Fibroblast of the conjunctiva (primary cell): ENCODE measurements at regions not wholly inside any gene's neighbourhood (a gene's known extent, or its start where the extent isn't known, plus 50 kb on each side); places are given as distances from the start of the nearest gene placed in this dataset.
A peak's percentile ranks its signal among the peaks of the same experiment; 100 is the strongest.
"Not testable (repeated sequence)": the region's sequence is repeated elsewhere in the genome, so short reads cannot be mapped to it uniquely, and the experiment has no call there.

Experiments
- DNase-seq: peaks from one replicate; pipeline ENCODE4 v3.0.0-alpha.2; 2010; ENCODE audit warnings: low read depth

DNA sequence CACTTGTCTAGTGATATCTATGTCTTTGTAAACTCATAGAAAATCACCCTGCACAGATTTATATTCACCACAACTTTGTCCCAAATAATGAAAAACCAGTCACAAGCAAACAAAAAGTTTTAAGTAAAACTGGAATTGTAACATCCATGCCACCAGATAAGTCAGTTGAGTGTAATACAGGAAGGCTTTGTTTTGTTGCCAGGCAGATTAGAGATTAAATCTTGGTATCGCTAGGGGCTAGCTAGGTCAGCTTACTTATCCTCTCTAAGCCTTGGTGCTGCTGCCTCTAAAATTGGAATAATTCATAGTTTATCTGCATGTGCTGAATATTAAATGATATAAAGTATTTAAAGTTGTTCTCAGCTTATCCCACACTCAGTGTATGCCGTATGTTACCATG, 1062.5 kb downstream of the CDH9 start:
- DNase-seq = no peak

DNA sequence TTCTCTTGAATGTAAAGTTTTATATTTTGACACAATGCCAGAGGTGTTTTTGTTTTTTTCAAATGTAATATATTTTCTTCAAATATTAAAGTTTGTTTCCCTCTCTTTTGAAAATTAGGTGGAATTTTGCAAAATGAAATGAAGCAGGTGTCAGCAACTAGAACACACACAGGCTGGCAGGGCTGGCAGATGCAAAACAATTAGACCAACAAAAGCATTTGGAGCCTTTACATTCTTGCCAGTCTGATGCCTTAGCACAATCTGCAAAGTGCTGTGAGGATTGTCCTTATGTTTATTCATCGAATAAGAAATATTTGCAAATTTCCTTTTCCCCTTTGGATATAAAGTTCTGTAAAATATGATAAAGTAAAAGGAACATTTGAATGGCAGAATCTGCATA, 1063.9 kb downstream of the CDH9 start:
- DNase-seq = no peak

DNA sequence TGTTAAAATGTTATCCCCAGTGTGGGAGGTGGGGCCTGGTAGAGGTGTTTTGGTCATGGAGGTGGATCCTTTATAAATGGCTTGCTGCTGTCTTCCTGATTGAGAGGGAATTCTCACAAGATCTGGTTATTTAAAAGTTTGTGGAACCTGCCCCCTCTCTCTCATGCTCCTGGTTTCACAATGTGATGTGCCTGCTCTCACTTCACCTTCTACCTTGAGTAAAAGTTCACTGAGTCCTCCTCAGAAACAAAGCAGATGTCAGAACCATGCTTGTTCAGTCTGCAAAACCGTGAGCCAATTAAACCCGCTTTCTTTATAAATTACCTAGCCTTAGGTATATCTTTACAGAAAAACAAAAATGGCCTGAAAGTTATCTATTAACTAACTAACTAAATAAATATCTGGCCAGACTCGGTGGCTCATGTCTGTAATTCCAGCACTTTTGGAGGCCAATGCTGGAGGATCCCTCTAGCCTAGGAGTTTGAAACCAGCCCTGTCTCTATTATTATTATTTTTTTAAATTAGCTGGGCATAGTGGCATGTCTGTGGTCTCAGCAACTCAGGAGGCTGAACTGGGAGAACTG, 1067.4 kb downstream of the CDH9 start:
- DNase-seq = no peak

DNA sequence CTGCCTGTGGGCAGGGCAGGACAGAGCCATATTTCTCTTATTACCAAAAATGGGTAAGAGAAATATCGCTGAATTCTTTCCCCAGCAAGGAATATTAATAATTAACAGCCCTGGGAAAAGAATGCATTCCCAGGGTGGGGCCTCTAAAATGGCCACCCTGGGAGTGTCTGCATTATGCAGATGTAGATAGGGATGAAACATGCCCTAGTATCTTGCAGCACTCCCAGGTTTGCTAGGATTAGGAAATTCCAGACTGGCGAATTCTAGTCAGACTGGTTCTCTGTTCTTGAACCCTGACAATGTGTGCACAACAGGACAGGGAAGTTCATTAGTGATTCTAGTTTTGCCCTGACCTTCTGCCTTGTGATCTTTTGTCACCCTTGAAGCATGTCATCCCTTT, 1069.3 kb downstream of the CDH9 start:
- not testable (repeated sequence) for DNase-seq

DNA sequence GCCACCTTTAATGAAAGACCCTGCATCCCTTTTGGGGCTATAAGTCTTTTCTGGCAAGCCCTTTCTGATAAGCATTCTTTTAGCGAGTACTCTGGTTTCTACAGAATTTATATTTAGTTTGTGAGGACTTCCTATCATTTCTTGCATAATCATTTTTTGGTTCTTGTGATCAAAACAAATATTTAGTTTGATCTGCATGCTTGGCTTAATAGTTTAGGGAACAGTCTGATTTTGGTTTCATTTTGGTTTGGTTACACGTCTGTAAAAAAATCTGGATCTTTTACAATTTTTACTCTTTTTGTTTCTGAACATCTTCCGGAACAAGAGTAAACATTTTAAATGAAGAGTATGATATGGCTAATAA, 1074.4 kb downstream of the CDH9 start:
- no peak for DNase-seq

DNA sequence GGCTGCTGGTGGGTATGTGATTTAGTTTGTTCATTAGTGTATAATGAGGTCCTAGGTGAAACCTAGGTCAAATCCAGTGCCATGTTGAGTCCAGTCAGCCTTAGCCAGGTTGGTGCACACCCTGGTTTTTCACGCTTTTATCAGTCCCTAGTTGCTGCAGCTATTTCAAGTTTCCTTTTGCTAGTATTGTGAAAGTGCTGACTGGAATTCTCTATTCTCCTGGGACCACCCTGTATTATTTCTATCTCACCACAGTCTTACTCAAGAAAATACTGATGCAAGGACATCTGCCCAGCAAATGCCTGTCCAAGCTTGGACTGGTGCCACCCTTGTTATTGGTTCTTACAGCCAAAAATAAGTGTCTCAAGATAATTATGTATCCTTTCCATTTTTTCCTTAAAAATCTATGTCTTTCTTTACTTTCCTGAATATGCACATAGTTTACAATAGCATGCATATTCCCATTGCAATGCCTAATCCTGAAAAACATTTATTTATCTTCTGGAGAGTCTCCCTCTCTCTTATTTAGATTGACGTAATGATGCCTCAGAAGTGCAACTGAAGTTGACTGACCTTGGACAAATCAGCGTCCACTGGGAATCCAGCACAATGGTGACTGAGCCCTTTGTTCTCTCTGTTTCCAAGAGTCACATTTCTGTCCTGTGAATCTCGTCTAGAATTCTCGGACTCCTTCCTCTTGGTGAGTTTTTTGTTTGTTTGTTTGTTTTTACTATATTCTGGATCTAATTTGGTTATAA, 1075.0 kb downstream of the CDH9 start:
- peak; percentile 6 for DNase-seq

DNA sequence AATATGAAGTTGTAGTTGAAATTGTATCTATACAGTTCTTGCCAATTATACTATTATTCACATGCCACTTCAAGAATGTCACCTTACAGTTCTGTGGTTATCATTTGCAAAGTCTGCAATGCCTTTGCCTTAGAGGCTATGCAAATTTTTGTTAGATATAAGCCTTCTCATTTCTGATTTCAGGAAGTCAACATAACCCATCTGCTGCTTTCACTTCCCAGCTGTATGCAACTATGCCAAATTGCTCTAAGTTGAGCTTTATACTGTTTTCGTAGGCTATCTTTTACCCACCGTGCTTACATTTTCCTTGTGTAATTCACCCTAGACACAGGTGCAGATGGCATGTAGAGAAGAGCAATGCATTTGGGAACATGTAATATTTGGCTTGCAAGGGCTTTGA, 1083.0 kb downstream of the CDH9 start:
- DNase-seq = no peak

DNA sequence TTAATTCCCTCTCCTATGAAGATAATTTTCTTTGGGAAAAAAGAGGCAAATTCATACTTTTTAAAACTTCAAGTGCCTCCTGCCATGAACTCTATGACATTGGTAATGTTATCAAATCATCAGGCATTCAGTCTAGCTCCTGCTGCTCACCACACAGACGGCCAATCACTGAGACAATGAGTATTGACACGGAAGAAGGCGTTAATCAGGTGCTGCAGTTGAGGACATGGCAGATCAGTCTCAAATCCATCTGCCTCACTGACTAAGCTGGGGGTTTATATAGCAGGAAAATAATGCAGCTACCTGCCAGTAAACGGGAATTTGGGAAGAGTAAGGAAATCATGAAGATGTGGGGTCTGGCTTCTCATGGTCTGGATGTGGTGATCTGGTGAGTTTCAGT, 1087.7 kb downstream of the CDH9 start:
- DNase-seq = no peak

DNA sequence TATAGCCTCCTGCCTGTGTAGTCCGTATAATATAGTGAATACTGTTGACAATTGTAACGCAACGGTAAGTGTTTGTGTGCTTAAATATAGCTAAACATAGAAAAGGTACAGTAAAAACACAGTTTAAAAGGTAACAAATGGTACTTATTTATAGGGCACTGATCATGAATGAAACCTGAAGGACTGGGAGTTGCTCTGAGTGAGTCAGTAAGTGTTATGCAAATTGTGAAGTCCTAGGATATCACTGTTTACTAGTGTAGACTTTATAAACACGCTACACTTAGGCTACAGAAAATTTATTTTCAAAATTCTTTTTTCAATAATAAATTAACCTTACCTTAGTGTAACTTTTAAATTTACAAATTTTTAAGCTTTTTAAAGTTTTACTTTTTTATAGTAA, 1090.1 kb downstream of the CDH9 start:
- no peak for DNase-seq

DNA sequence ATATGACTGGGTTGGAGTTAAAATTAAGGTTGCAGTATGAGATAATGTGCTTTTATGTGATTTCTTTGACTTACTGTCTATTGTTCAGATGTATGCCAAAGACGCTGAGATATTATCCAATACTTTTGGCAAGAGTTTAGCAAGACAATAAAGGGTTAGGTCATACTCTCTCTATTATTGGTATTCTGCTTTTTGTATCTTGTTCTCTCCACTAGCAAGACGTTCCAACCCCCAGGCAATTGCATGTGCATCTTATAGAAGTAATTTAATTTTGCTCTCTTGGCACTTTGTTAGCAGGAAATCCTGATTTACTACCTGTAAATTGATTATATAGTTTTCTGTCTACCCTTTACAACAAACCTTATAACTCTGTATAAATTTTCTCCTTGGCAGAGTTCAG, 1093.6 kb downstream of the CDH9 start:
- DNase-seq = no peak

DNA sequence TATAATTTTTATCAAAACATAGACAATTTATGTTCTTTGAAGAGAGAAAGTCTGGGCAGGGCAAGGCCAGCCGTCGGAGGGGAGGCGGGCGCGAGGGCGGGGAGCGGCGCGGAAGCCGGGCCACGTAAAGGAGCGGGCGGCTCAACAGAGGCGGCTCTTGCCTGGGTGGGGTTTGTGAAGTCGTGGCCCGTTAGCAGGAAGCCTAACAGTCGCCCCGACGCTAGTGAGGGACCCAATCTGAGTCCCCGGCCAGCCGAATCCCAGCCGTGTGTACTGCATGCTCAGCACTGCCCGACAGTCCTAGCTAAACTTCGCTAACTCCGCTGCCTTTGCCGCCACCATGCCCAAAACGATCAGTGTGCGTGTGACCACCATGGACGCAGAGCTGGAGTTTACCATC, 1129.2 kb downstream of the CDH9 start:
- no peak for DNase-seq

DNA sequence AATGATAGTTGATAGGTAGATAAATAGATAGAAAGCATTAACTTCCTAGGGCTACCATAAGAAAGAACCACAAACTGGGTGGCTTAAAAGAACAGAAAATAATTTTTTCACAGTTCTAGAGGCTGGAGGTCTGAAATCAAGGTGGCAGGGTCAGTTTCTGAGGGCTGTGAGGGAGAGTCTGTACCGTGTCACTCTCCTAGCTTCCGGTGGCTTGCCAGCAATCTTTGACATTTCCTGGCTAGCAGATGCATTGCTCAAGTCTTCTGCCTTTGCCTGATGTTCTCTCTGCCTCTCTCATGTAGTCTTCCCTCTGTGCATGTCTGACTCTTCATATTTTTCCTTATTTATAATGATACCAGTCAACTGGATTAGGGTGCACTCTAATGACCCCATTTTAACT, 1132.7 kb downstream of the CDH9 start:
- no peak for DNase-seq

DNA sequence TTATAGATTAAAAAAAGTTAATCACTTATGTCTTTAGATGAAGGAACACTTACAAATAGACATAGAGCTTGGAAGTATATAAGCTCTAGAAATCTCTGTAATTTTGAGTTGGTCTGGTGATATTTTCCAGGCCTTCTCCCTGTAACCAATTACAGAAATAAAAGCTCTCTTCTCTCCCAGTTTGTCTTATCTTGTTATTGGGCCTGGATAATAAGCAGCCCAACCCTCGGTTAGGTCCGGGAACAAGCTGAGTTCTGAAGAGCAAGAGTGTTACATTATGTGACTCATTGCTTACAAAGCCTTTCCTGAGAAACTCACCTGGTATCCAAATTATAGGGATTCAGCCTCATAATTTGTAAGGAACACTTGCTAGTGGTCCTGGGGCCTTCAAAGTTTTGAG, 1146.2 kb downstream of the CDH9 start:
- DNase-seq = no peak

DNA sequence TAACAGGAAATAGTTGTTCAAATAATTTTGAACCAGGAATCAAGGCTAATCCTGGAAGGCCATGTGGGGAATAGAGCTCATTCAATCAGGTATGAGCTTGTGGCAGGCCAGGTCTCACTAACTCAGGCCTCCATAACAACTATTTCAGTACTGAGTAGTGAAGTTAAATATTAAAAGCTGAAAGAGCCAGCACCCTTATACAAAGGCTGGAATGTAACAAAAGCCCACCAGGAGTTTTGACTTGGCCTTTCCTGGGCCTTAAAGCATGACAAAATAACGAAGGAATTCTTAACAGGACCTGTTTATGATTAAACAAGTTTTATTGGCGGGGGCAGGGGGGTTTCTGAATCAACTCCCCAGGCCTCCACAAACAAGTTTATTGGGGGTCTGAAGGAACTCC, 1146.7 kb downstream of the CDH9 start:
- DNase-seq = no peak

DNA sequence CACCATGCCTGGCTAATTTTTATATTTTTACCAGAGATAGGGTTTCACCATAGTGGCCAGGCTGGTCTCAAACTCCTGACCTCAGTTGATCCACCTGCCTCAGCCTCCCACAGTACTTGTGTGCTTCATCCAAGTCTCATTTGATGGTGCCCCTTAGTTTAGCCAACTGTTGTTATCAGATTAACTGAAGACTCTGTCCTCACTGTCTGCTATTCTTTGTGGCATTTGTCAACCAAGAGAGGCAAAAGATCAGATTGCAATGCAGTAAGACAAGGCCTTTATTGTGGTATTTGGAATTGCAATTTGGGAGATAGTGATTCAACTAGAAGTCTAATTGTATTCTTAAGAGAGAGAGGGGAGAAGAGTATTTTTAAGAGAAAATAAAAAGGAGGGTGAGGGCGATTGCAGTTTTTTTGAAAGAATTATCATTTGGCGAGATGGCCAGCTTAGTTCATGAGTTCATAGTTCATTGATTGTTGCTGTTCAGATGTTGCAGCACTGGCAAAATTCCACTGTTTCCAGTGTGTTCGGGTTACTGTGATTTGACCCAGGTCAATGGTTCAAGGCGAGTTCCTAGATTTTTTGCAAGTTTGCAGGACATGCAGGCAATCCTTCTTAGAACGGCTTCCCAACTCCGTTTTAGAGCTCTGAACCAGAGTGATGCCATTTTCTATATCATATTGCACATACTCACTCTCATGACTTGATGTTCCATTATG, 1156.9 kb downstream of the CDH9 start:
- no peak for DNase-seq

DNA sequence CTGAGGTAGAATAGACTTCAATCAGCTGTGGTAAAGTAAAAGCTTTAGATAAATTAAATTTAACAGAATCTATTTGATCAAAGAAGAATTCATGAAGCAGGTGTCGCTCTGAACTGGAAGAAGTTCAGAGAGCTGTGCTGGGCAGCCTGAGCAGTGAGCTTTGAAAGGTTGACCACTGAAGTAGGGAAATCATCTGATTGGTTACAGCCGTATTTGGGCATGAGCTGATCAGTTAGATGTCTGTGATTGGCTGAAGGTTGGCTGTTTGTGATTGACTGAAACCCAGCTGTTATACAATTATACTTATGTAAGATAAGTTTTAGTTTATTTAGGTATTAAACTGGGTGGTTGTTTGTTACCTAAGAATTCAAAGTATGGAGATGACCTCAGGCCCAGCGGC, 1174.6 kb downstream of the CDH9 start:
- no peak for DNase-seq

DNA sequence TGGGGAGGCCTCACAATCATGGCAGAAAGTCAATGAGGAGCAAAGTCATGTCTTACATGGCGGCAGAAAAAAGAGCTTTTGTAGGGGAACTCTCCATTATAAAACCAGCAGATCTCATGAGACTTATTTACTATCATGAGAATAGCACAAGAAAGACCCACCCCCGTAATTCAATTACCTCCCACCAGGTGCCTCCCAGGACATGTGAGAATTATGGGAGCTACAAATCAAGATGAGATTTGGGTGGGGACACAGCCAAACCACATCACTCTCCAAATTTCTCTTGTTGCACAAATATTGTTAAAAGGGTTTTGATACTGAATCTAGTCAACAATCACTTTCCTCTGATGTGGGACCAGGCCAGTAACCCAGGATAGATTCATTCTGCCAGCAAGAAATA, 1176.1 kb downstream of the CDH9 start:
- DNase-seq = no peak

DNA sequence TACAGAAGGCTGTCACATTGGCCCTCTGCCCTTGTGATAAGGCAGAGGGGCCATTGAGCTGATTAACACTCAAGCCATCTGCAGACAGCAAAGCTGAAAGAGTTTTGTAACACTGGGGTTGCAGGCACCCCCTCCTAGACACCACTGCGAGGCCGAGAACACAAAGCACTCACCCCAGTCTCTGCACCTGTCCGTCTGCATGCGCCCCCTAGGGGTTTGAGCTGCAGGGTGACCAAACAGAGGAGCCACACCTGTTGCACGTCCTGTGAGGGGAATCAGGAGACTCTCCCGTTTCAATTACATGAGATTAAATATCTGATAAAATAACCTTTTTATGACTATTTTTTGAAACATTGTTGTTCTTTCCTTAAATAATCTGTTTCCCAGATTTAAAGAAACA, 1180.4 kb downstream of the CDH9 start:
- DNase-seq = no peak

DNA sequence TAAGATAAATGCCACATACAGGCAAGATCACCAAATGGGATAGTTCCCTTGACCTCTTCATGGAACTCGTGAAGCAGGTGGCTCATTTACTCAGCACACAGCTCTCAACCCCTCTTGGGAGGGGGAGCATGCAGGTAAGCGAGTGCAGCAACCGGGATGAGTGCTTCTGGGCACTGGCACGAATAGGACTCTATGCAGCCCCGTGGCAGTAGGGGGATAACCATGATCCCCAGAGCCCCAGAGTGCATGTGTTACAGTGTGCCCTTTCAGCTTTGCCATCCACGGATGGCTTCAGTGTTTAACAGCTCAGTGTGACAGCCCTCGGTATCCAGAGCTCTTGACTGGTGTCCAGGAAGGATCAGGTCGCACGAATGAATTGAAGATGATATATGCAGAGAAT, 1187.1 kb downstream of the CDH9 start:
- no peak for DNase-seq

DNA sequence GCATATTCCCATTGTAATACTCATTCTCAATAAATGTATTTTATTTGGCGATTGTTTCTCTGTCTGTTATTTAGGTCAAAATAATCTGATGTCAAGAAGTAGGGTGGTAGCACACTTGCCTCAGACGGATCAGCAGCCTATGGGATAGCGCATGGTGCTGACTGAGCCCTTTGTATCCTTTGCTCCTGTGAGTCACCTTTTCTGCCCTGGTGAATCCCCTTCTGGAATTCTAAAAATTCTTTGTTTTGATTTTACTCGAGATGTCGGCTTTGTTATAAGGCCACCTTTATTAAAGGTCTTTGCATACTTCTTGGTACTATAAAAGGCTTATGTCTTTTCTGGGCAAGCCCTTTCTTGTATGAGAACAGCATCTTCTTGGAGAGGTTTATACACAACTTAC, 1187.8 kb downstream of the CDH9 start:
- DNase-seq = no peak

DNA sequence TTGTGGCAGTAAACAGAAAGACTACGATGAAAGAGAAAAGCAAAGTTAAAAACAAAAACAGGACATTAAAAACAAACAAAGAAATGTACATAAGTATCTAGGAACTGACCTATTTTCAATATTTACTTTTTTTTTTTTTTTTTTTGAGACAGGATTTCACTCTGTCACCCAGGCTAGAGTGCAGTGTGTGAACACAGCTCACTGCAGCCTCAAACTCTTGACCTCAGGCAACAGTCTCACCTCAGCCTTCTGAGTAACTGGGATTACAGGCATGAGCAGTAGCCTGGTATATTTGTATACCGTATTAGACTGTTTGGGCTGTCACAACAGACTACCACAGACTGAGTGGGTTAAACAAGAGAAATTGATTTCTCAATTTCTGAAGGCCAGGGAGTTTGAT, 1189.1 kb downstream of the CDH9 start:
- DNase-seq = no peak

DNA sequence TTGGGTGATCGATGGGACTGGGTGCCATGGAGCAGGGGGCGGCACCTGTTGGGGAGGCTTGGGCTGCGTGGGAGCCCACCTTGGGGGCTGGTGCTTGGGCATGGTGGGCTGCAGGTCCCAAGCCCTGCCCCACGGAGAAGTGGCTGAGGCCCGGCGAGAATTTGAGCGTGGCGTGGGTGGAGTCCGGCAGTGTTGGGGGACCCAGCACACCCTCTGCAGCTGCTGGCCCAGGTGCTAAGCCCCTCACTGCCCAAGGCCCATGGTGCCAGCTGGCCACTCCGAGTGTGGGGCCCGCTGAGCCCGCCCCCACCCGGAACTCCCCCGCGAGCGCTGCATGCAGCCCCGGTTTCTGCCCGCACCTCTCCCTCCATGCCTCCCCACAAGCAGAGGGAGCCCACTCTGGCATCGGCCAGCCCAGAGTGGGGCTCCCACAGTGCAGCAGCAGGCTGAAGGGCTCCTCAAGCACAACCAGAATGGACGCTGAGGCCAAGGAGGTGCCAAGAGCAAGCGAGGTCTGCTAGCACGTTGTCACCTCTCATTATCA, 1178.6 kb upstream of the CDH10 start:
- no peak for DNase-seq
